ENCODE measurements at regions not wholly inside any gene's neighbourhood (a gene's known extent, or its start where the extent isn't known, plus 50 kb on each side); places are given as distances from the start of the nearest gene placed in this dataset.

- Histone ChIP-seq H3K9me3 (ENCODE audit: control insufficient read depth, low read length) (peaks cover 13% of the 10 kb centered on the region), H2BK120ac (ENCODE audit: low read depth, low read length) (no peak overlapping the region), H3K4me3 (ENCODE audit: insufficient read depth in 1 of 2, low read depth in 1 of 2, low read length in 2 of 2) (no peak overlapping the region), H3K18ac (ENCODE audit: low read depth in 1 of 2, low read length in 2 of 2) (no peak overlapping the region), H3K23ac (ENCODE audit: low read length in 2 of 2) (no peak overlapping the region), H3K14ac (ENCODE audit: low read length in 2 of 2) (no peak overlapping the region), H3K9ac (ENCODE audit: low read length) (no peak overlapping the region), H3K27me3 (ENCODE audit: control insufficient read depth in 1 of 2, insufficient read depth in 1 of 2, low read length in 2 of 2) (no peaks in the 10 kb centered on the region), H2BK12ac (ENCODE audit: low read length in 2 of 2) (no peak overlapping the region), H2AFZ (ENCODE audit: low read depth, low read length) (no peak overlapping the region), H4K91ac (ENCODE audit: low read length) (no peak overlapping the region), H3K4me2 (ENCODE audit: low read length, poor library complexity, severe bottlenecking) (no peak overlapping the region), H3K36me3 (ENCODE audit: control insufficient read depth in 1 of 2, insufficient read depth in 2 of 2, low read depth in 1 of 2, low read length in 2 of 2) (no peaks in the 10 kb centered on the region), H2AK5ac (ENCODE audit: low read length, severe bottlenecking) (no peak overlapping the region), H3K4ac (ENCODE audit: low read depth in 1 of 2, low read length in 2 of 2) (no peak overlapping the region), H3K27ac (ENCODE audit: low read length, poor library complexity, severe bottlenecking) (no peak overlapping the region), H2BK5ac (ENCODE audit: low read depth, low read length, poor library complexity, severe bottlenecking) (no peak overlapping the region), H4K8ac (ENCODE audit: low read length) (no peak overlapping the region), H3K79me1 (replicated peaks; ENCODE audit: low read length, poor library complexity, severe bottlenecking) (no peaks in the 10 kb centered on the region), H2BK15ac (ENCODE audit: low read depth, poor library complexity, severe bottlenecking) (no peak overlapping the region), H3K4me1 (ENCODE audit: control insufficient read depth, insufficient read depth, low read depth, low read length) (no peaks in the 10 kb centered on the region)
- WGBS = 64% methylated on average over 12 of the region's 12 CpGs
- DNase-seq = no peak
Measured at GRCh38 chr9:119639287-119639955, 270.2 kb upstream of the BRINP1 start.

GRCh38 chr9:119634006-119634405, 264.8 kb upstream of the BRINP1 start:
- Histone ChIP-seq H3K18ac (ENCODE audit: low read depth in 1 of 2, low read length in 2 of 2) (no peak overlapping the region), H3K4me2 (ENCODE audit: low read length, poor library complexity, severe bottlenecking) (no peak overlapping the region), H3K4me3 (ENCODE audit: insufficient read depth in 1 of 2, low read depth in 1 of 2, low read length in 2 of 2) (no peak overlapping the region), H3K4ac (ENCODE audit: low read depth in 1 of 2, low read length in 2 of 2) (no peak overlapping the region), H3K4me1 (ENCODE audit: control insufficient read depth, insufficient read depth, low read depth, low read length) (no peaks in the 10 kb centered on the region), H3K27me3 (ENCODE audit: control insufficient read depth in 1 of 2, insufficient read depth in 1 of 2, low read length in 2 of 2) (no peaks in the 10 kb centered on the region), H3K79me1 (replicated peaks; ENCODE audit: low read length, poor library complexity, severe bottlenecking) (no peaks in the 10 kb centered on the region), H3K9me3 (ENCODE audit: control insufficient read depth, low read length) (peaks cover 13% of the 10 kb centered on the region), H3K9ac (ENCODE audit: low read length) (no peak overlapping the region), H2BK120ac (ENCODE audit: low read depth, low read length) (no peak overlapping the region), H3K23ac (ENCODE audit: low read length in 2 of 2) (no peak overlapping the region), H2AK5ac (ENCODE audit: low read length, severe bottlenecking) (no peak overlapping the region), H3K27ac (ENCODE audit: low read length, poor library complexity, severe bottlenecking) (no peak overlapping the region), H2BK15ac (ENCODE audit: low read depth, poor library complexity, severe bottlenecking) (no peak overlapping the region), H3K14ac (ENCODE audit: low read length in 2 of 2) (no peak overlapping the region), H2AFZ (ENCODE audit: low read depth, low read length) (no peak overlapping the region), H4K8ac (ENCODE audit: low read length) (no peak overlapping the region), H3K36me3 (ENCODE audit: control insufficient read depth in 1 of 2, insufficient read depth in 2 of 2, low read depth in 1 of 2, low read length in 2 of 2) (no peaks in the 10 kb centered on the region), H2BK5ac (ENCODE audit: low read depth, low read length, poor library complexity, severe bottlenecking) (no peak overlapping the region), H4K91ac (ENCODE audit: low read length) (no peak overlapping the region), H2BK12ac (ENCODE audit: low read length in 2 of 2) (no peak overlapping the region)
- 73% methylated on average over 8 of the region's 8 CpGs for WGBS
- DNase-seq = no peak

- H3K36me3 ChIP-seq (ENCODE audit: control insufficient read depth in 1 of 2, insufficient read depth in 2 of 2, low read depth in 1 of 2, low read length in 2 of 2) = no peaks in the 10 kb centered on the region
- H2BK15ac ChIP-seq (ENCODE audit: low read depth, poor library complexity, severe bottlenecking) = no peak overlapping the region
- no peaks in the 10 kb centered on the region for H3K4me1 ChIP-seq (ENCODE audit: control insufficient read depth, insufficient read depth, low read depth, low read length)
- no peak overlapping the region for H3K27ac ChIP-seq (ENCODE audit: low read length, poor library complexity, severe bottlenecking)
- WGBS = 83% methylated on average over 1 of the region's 1 CpG
- no peaks in the 10 kb centered on the region for H3K79me1 ChIP-seq (replicated peaks; ENCODE audit: low read length, poor library complexity, severe bottlenecking)
- no peak overlapping the region for H3K23ac ChIP-seq (ENCODE audit: low read length in 2 of 2)
- no peak overlapping the region for H4K91ac ChIP-seq (ENCODE audit: low read length)
- H2BK5ac ChIP-seq (ENCODE audit: low read depth, low read length, poor library complexity, severe bottlenecking) = no peak overlapping the region
- no peak overlapping the region for H3K4me3 ChIP-seq (ENCODE audit: insufficient read depth in 1 of 2, low read depth in 1 of 2, low read length in 2 of 2)
- H3K18ac ChIP-seq (ENCODE audit: low read depth in 1 of 2, low read length in 2 of 2) = no peak overlapping the region
- no peak overlapping the region for H2AK5ac ChIP-seq (ENCODE audit: low read length, severe bottlenecking)
- H3K4me2 ChIP-seq (ENCODE audit: low read length, poor library complexity, severe bottlenecking) = no peak overlapping the region
- H2AFZ ChIP-seq (ENCODE audit: low read depth, low read length) = no peak overlapping the region
- no peak for DNase-seq
- H2BK120ac ChIP-seq (ENCODE audit: low read depth, low read length) = no peak overlapping the region
- H4K8ac ChIP-seq (ENCODE audit: low read length) = no peak overlapping the region
- no peak overlapping the region for H3K14ac ChIP-seq (ENCODE audit: low read length in 2 of 2)
- no peaks in the 10 kb centered on the region for H3K27me3 ChIP-seq (ENCODE audit: control insufficient read depth in 1 of 2, insufficient read depth in 1 of 2, low read length in 2 of 2)
- H3K9ac ChIP-seq (ENCODE audit: low read length) = no peak overlapping the region
- H3K4ac ChIP-seq (ENCODE audit: low read depth in 1 of 2, low read length in 2 of 2) = no peak overlapping the region
- no peaks in the 10 kb centered on the region for H3K9me3 ChIP-seq (ENCODE audit: control insufficient read depth, low read length)
- no peak overlapping the region for H2BK12ac ChIP-seq (ENCODE audit: low read length in 2 of 2)
Measured at GRCh38 chr9:119611565-119611964, 242.3 kb upstream of the BRINP1 start.

GRCh38 chr9:119609277-119609971, 240.2 kb upstream of the BRINP1 start:
- Histone ChIP-seq H3K4me1 (ENCODE audit: control insufficient read depth, insufficient read depth, low read depth, low read length) (no peaks in the 10 kb centered on the region), H3K79me1 (replicated peaks; ENCODE audit: low read length, poor library complexity, severe bottlenecking) (no peaks in the 10 kb centered on the region), H2BK15ac (ENCODE audit: low read depth, poor library complexity, severe bottlenecking) (no peak overlapping the region), H3K9me3 (ENCODE audit: control insufficient read depth, low read length) (no peaks in the 10 kb centered on the region), H3K14ac (ENCODE audit: low read length in 2 of 2) (no peak overlapping the region), H3K9ac (ENCODE audit: low read length) (no peak overlapping the region), H2AK5ac (ENCODE audit: low read length, severe bottlenecking) (no peak overlapping the region), H4K8ac (ENCODE audit: low read length) (no peak overlapping the region), H3K23ac (ENCODE audit: low read length in 2 of 2) (no peak overlapping the region), H3K4me2 (ENCODE audit: low read length, poor library complexity, severe bottlenecking) (no peak overlapping the region), H3K27ac (ENCODE audit: low read length, poor library complexity, severe bottlenecking) (no peak overlapping the region), H3K27me3 (ENCODE audit: control insufficient read depth in 1 of 2, insufficient read depth in 1 of 2, low read length in 2 of 2) (no peaks in the 10 kb centered on the region), H2BK5ac (ENCODE audit: low read depth, low read length, poor library complexity, severe bottlenecking) (no peak overlapping the region), H3K18ac (ENCODE audit: low read depth in 1 of 2, low read length in 2 of 2) (no peak overlapping the region), H2BK120ac (ENCODE audit: low read depth, low read length) (no peak overlapping the region), H3K4me3 (ENCODE audit: insufficient read depth in 1 of 2, low read depth in 1 of 2, low read length in 2 of 2) (no peak overlapping the region), H3K4ac (ENCODE audit: low read depth in 1 of 2, low read length in 2 of 2) (no peak overlapping the region), H3K36me3 (ENCODE audit: control insufficient read depth in 1 of 2, insufficient read depth in 2 of 2, low read depth in 1 of 2, low read length in 2 of 2) (no peaks in the 10 kb centered on the region), H2BK12ac (ENCODE audit: low read length in 2 of 2) (no peak overlapping the region), H2AFZ (ENCODE audit: low read depth, low read length) (no peak overlapping the region), H4K91ac (ENCODE audit: low read length) (no peak overlapping the region)
- DNase-seq = no peak
- no CpG with 5 or more reads among the region's 2 CpGs for WGBS

Data from mesenchymal stem cell (in vitro differentiated cells and primary cell).